Skin of body (tissue), 2 donors: ENCODE measurements at regions not wholly inside any gene's neighbourhood (a gene's known extent, or its start where the extent isn't known, plus 50 kb on each side); places are given as distances from the start of the nearest gene placed in this dataset. TPM values are rescaled to one million over a fixed set of nuclear protein-coding genes. Genes with fewer than 3 reads are reported as not detected.

ENCODE experiments used
- DNase-seq: peaks from one replicate; lab custom pipeline; 2025; lab: John Stamatoyannopoulos, UW
- small RNA-seq: library from RNA; depleted of rRNA; stranded (forward); fragments of <200 nt; gene quantifications from one replicate; pipeline ENCODE3, GENCODE V24; 2014; ENCODE audit warnings: low replicate concordance

DNA sequence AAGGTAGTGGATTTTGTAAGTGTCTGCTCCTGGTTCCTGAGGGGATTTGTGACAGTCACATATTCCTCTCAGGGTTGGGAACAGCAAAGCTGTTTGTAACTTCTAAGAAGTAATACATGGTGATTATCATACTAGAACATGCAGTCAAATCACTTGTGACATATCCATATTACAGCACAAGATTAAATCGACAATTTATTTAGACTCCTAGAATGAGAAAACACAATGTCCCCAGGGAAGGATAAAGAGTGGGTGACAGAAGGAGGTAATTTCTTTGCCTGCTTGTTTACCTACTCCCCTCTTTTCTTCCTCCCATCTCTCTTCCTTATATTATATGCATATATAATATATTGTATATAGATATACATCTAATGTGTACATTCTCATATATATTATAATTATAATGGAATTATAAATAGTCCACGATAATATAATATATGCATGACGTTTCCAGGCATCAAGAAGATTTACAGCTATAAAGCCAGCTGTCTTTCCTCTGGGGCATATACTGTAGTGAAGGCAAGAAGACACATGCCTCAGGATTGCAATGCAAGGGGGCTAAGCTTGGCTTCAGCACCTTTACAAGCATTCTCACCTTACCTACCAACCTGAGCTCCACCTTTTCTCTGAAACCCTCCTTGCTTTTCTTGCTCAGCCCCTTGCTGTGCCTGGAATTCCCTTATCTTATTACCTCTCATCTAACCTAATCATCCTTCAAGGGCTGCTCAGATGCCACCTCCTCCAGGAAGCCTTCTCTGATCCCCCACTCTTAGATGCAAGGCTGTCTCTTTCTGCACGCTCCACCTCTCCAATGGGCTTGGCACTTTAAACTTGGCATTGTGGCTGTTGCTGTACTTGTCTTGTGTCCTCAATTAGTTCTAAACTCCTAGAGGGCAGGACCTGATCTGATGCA lies 73.1 kb upstream of the PIAS1 start:
- DNase-seq: no peak

DNA sequence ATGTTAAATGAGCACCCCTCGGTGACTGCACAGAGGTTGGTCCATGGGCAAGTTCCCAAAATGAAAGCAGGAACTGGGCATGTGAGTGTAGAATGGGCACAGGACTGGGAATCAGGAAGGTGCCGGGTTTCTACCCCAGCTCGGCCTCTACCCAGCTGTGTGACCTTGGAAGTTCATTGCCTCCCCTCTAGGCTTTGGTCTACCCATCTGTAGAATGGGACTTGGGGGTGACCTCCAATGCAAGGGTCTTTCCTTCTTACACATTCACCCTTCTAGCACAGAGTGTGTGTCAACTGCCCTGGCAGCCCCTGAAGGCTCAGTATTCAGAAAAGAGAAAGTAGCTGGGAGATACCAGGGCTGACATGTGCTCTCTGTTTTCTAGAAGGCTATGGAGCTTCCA lies 72.3 kb upstream of the PIAS1 start:
- DNase-seq: no peak

DNA sequence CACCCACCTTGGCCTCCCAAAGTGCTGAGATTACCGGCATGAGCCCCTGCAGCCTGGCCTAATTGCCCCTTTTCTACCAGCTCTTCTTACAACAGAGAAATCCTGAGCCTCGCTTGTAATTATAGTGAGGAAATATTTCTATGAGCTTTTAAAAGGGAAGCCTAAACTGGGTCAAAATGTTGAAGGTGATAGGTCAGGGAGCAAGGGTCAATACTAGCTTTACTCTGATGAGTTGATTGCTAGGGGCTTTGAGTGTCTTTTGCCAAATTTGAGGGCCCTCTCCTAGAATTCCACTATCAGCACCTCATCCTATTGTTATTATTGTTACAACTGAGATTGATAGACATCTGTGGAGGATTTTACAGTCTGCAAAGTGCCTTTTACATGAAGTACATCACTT lies 62.4 kb upstream of the PIAS1 start:
- no peak for DNase-seq

DNA sequence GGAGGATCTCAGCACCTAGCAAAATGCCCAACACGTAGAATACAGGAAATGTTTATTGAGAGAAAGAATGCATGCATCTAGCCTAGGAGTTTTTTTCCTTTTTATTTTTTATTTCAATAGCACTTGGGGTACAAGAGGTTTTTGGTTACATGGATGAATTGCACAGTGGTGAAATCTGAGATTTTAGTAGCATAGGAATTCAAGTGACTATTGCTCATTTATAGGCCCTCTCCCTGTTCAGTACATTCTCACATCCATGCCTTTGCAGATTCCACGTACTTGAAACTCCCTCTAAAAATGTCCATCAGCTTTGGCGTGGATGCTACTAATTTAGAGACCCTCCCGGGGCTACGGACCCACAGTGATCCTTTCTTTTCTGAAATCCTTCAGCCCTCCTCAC lies 61.7 kb upstream of the PIAS1 start:
- DNase-seq: no peak

DNA sequence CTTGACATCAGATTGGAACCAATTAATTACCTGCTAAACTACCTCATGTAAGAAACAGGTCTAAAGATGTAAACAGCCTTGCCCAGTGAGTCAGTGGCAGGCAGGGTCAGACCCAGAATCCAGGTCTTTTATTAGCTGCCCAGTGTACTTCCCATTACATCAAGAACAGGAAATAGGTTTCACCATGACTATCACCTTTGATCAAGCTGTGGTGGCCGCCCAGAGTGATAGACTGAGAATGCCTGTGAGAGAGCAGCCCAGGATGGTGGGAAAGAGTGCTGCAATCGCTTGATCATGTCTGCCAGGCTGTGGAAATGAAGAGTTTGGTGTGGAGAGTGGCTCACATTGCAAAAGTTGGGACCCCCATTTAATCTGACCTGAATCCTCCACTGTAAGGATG lies 61.3 kb upstream of the PIAS1 start:
- no peak for DNase-seq

DNA sequence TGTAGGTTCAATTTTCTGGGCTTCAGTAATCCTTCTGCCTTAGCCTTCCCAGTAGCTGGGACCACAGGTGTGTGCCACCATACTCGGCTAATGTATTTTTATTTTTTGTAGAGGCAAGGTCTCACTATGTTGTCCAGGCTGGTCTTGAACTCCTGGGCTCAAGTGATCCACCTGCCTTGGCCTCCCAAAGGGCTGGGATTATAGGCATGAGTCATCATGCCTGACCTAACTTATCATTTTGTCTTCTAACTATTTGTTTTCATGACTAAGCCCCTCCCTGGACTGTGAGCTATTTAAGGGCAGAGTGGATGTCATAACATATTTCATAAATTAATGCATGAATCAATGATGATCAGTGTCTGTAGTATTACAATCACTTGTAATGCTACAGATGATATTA lies 56.1 kb upstream of the PIAS1 start:
- DNase-seq: no peak

DNA sequence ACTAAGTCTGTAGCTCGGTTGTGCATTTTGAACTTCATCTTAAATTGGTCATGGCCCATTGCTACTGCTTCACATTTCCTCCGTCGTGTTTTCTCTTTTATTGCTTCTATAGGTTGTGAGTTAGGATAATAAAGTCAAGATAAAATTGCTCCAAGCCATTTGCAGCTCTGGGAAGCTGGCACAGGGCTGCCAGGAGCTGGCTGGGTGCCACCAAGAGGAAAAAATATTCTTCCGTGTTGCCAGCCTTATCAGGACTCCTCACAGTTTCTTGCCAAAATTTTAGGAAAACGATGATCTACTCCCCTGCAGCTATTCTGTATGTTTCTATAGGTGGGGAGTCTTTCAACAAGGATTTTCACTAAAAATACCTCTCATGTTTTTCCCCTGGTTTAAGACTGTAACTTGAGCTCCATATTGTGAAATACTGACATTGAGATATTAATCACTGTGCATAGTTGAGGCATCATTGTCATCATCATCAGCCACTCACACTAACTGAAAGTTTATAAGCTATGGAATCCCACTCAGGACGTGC lies 55.4 kb upstream of the PIAS1 start:
- DNase-seq: peak; percentile 12

DNA sequence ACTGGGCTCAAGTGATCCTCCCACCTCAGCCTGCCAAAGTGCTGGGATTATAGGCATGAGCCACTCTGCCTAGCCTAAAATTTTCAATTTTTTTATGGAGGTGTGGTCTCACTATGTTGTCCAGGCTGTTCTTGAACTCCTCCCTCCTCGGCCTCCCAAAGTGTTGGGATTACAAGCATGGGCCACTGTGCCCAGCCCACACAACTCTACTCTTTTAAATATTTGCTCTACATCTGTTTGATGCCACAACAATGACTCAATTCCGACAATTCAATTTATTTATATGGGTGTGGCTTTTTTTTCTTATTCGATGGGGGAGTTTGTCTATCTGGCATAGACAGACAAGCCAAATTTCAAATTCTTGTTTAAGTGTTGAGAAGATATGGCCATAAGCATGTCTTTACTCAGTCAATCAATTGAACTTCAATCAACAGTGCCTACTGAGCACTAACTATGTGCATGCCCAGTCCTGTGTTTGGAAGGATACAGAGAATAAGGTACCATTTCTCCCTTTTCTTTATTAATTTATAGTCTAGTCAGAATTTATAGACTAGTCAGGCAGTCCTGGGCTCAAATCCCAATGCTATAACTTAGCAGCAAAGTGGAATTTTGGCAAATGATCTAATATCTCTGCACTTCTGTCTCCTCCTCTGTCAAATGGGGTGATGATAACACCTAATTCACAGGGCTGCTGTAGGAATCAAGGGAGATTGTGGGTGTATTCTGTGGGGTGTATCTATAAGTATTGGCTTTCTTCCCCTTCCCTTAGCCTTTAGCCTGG lies 54.6 kb upstream of the PIAS1 start:
- no peak for DNase-seq

DNA sequence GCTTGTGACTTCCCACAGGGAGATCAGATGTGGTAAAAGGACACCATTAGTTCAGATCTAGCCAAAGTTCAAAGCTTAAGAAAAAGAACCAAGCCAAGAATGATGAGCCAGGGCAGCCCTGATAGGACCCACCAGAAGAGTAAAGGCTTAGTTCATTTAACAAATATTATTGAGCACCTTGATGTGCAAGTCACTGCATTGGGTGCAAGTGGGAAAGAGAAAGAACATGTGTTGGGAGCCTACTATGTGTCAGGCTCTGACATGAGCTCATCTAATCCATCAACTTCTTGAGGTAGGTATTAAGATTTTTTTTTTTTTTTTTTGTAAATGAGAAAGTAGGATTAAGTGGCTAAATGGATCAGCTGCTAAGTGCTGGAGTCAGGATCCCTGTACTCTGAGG lies 53.4 kb upstream of the PIAS1 start:
- DNase-seq: no peak

DNA sequence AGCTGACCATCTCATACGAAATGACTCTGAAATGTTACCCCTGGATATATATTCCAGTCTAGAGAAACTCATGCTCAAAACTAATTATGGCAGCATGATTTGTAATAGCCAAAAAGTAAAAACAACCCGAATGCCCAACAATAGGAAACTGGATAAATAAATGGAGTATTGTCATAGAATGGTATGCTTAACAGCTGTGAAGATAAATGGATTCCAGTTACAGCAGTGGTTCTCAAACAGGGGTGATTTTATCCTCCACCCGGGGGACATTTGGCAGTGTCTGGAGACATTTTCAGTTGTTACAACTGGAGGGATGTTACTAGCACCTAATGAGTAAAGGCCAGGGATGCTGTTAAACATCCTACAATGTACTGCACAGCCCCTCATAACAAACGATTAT lies 52.3 kb upstream of the PIAS1 start:
- no peak for DNase-seq

DNA sequence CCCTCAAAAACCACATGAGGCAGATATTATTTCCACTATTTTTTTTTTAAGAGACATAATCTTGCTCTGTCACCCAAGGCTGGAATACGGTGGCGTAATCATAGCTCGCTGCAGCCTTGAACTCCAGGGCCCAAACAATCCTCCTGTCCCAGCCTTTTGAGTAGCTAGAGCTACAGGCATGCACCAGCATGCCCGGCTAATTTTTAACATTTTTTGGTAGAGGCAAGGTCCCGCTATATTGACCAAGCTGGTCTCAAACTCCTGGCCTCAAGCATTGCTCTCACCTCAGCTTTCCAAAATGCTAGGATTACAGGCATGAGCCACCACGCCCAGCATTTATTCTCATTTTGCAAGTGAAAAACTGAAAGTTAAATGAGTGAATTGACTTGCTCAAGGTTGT lies 50.8 kb upstream of the PIAS1 start:
- no peak for DNase-seq

Small RNAs in the stretch of these regions (small RNA-seq; reads per million reads assigned to genes)
- not detected for gene AC022254.1
